Activated CD4-positive, alpha-beta memory T cell treated with anti-CD3 and anti-CD28 coated beads, Interleukin-2, amount 10 ng/mL, durations not matched to agents 7 days and 5 days (primary cell): ENCODE measurements at regions not wholly inside any gene's neighbourhood (a gene's known extent, or its start where the extent isn't known, plus 50 kb on each side); places are given as distances from the start of the nearest gene placed in this dataset.
"Not testable (repeated sequence)": the region's sequence is repeated elsewhere in the genome, so short reads cannot be mapped to it uniquely, and the experiment has no call there.

ENCODE experiments used
- CTCF ChIA-PET: fragments of 350-600 bp; sonication (Branson Sonifier 250); formaldehyde crosslinking; loops from one replicate; lab custom pipeline; 2021; ENCODE audit warnings: antibody characterized with exemption, inconsistent platforms; lab: Charles Lee
- POLR2A ChIA-PET: fragments of 350-600 bp; sonication (Branson Sonifier 250); formaldehyde crosslinking; loops from one replicate; lab custom pipeline; 2021; ENCODE audit warnings: antibody characterized with exemption; lab: Charles Lee
- DNase-seq: peaks from one replicate; pipeline ENCODE4 v3.0.0-alpha.2; 2020
- H3K27ac Mint-ChIP-seq: one replicate; pipeline ENCODE4 v1.8.0; 2021; ENCODE audit warnings: mild to moderate bottlenecking, mixed read lengths
- H3K27me3 Mint-ChIP-seq: one replicate; pipeline ENCODE4 v1.8.0; 2021; ENCODE audit warnings: mixed read lengths
- H3K36me3 Mint-ChIP-seq: one replicate; pipeline ENCODE4 v1.8.0; 2021; ENCODE audit warnings: low read depth, mixed read lengths
- H3K4me1 Mint-ChIP-seq: one replicate; pipeline ENCODE4 v1.8.0; 2021; ENCODE audit warnings: mixed read lengths
- H3K4me3 Mint-ChIP-seq: one replicate; pipeline ENCODE4 v1.8.0; 2021; ENCODE audit warnings: mild to moderate bottlenecking, mixed read lengths
- H3K9me3 Mint-ChIP-seq: one replicate; pipeline ENCODE4 v1.8.0; 2021; ENCODE audit warnings: mixed read lengths

DNA sequence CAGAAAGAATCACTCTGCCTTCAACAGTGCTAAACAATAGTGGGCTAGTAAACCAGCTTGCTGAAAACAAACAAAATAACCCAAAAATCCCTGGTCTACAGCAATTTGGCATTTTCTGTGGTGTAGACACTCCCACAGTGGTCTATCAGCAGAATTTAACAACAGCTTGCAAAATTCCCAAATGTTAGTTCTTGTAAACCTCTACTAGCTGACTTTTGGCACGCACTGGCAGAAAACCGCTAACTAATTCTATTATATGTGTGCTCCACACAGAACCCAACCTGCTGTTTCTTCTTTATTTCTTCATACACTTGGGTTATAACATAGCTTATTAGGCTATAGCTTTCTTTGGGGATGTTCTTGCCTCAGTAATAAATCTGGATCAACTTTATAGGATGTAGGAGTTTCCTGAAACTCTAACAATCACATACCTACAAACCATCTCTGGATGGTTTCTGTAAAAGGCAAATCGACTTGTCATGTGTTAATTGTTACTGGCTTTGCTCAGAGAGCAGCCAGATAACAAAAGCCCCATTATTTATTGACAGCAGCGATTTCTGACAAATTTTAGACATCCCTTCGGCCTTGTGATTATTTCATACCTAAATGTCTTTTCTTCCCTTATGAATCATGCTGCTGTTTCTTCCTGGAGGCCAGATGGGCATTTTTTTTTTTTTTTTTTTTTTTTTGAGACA is 82.7 kb upstream of the NAA35 start:
- ChIA-PET CTCF (interaction anchor here (0.7 kb wide), 1 partner anchor 242 kb away, joined by 3 read pairs; no protein-coding TSS in a partner anchor), POLR2A (no interaction called here)
- Mint-ChIP-seq H3K27ac (no peak overlapping the region), H3K4me3 (no peak overlapping the region), H3K36me3 (peaks cover under 1% of the 10 kb centered on the region), H3K27me3 (no peaks in the 10 kb centered on the region), H3K9me3 (peaks cover 3% of the 10 kb centered on the region), H3K4me1 (no peaks in the 10 kb centered on the region)
- DNase-seq, result no peak

GRCh38 chr9:85859765-85860164 is 81.2 kb upstream of the NAA35 start:
- POLR2A ChIA-PET, result no interaction called here
- no peak for DNase-seq
- H3K27me3 Mint-ChIP-seq, result no peaks in the 10 kb centered on the region
- CTCF ChIA-PET, result no interaction called here
- no peaks in the 10 kb centered on the region for H3K4me1 Mint-ChIP-seq
- no peaks in the 10 kb centered on the region for H3K36me3 Mint-ChIP-seq
- H3K9me3 Mint-ChIP-seq, result peaks cover 3% of the 10 kb centered on the region
- no peak overlapping the region for H3K4me3 Mint-ChIP-seq
- no peak overlapping the region for H3K27ac Mint-ChIP-seq

DNA sequence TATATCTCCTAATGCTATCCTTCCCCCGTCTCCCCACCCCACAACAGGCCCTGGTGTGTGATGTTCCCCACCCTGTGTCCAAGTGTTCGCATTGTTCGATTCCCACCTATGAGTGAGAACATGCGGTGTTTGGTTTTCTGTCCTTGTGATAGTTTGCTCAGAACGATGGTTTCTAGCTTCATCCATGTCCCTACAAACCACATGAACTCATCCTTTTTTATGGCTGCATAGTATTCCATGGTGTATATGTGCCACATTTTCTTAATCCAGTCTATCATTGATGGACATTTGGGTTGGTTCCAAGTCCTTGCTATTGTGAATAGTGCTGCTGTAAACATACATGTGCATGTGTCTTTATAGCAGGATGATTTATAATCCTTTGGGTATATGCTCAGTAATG is 79.1 kb upstream of the NAA35 start:
- POLR2A ChIA-PET, DNase-seq, CTCF ChIA-PET, H3K36me3 Mint-ChIP-seq, H3K4me3 Mint-ChIP-seq, H3K4me1 Mint-ChIP-seq, H3K9me3 Mint-ChIP-seq, H3K27ac Mint-ChIP-seq, H3K27me3 Mint-ChIP-seq: not testable (repeated sequence)

DNA sequence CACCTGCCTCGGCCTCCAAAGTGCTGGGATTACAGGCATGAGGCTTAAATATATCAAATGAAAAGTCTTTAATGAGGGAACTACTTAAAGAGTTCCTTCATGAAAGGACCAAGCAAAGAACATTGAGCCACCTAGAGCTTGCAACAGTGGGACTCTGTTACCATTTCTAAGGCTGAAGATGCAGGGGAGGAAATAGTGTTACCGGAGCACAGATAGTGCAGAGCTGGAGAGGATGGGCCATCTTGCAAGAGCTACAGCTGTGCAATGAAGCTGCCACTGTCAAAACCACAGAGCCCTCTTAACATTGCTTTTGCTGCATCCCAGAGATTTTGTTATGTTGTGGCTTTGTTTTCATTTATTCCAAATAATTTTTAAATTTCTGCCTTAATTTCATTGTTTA is 77.1 kb upstream of the NAA35 start:
- Mint-ChIP-seq H3K4me1 (no peaks in the 10 kb centered on the region), H3K9me3 (peaks cover 3% of the 10 kb centered on the region), H3K4me3 (no peak overlapping the region), H3K27me3 (peaks cover 7% of the 10 kb centered on the region), H3K27ac (no peak overlapping the region), H3K36me3 (no peaks in the 10 kb centered on the region)
- no peak for DNase-seq
- ChIA-PET CTCF (interaction anchor here (0.6 kb wide), 1 partner anchor 36 kb away, joined by 4 read pairs; no protein-coding TSS in a partner anchor), POLR2A (no interaction called here)

- ChIA-PET POLR2A (no interaction called here), CTCF (no interaction called here)
- no peak overlapping the region for H3K27ac Mint-ChIP-seq
- no peaks in the 10 kb centered on the region for H3K36me3 Mint-ChIP-seq
- H3K4me3 Mint-ChIP-seq, result no peak overlapping the region
- DNase-seq, result no peak
- no peaks in the 10 kb centered on the region for H3K9me3 Mint-ChIP-seq
- H3K27me3 Mint-ChIP-seq, result no peaks in the 10 kb centered on the region
- no peaks in the 10 kb centered on the region for H3K4me1 Mint-ChIP-seq
These were observed 69.9 kb upstream of the NAA35 start for GRCh38 chr9:85871008-85871407.

DNA sequence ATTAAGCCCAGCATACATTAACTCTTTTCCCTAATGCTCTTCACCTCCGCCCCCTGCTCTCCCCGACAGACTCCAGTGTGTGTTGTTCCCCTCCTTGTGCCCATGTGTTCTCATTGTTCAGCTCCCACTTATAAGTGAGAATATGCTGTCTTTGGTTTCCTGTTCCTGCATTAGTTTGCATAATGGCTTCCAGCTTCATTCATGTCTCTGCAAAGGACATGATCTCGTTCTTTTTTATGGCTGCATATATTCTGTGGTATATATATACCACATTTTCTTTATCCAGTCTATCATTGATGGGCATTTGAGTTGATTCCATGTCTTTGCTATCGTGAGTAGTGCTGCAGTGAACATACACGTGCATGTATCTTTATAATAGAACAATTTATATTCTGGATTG is 69.3 kb upstream of the NAA35 start:
- H3K9me3 Mint-ChIP-seq, H3K27ac Mint-ChIP-seq, H3K36me3 Mint-ChIP-seq, DNase-seq, H3K4me1 Mint-ChIP-seq, H3K27me3 Mint-ChIP-seq, POLR2A ChIA-PET, H3K4me3 Mint-ChIP-seq, CTCF ChIA-PET: not testable (repeated sequence)

- H3K27ac Mint-ChIP-seq, result no peak overlapping the region
- no peak for DNase-seq
- ChIA-PET CTCF (no interaction called here), POLR2A (no interaction called here)
- no peaks in the 10 kb centered on the region for H3K9me3 Mint-ChIP-seq
- H3K4me3 Mint-ChIP-seq, result no peak overlapping the region
- H3K4me1 Mint-ChIP-seq, result no peaks in the 10 kb centered on the region
- H3K27me3 Mint-ChIP-seq, result no peaks in the 10 kb centered on the region
- no peaks in the 10 kb centered on the region for H3K36me3 Mint-ChIP-seq
These were observed 68.5 kb upstream of the NAA35 start for GRCh38 chr9:85872463-85872862.

- H3K4me1 Mint-ChIP-seq, result no peaks in the 10 kb centered on the region
- no peak overlapping the region for H3K27ac Mint-ChIP-seq
- H3K4me3 Mint-ChIP-seq, result no peak overlapping the region
- no peaks in the 10 kb centered on the region for H3K36me3 Mint-ChIP-seq
- H3K9me3 Mint-ChIP-seq, result no peaks in the 10 kb centered on the region
- no peak for DNase-seq
- H3K27me3 Mint-ChIP-seq, result no peaks in the 10 kb centered on the region
- ChIA-PET POLR2A (no interaction called here), CTCF (no interaction called here)
These were observed 64.3 kb upstream of the NAA35 start for GRCh38 chr9:85876628-85877027.

GRCh38 chr9:85878872-85879597 is 61.9 kb upstream of the NAA35 start:
- POLR2A ChIA-PET, CTCF ChIA-PET, H3K9me3 Mint-ChIP-seq, H3K27me3 Mint-ChIP-seq, H3K36me3 Mint-ChIP-seq, H3K4me3 Mint-ChIP-seq, DNase-seq, H3K27ac Mint-ChIP-seq, H3K4me1 Mint-ChIP-seq: not testable (repeated sequence)

GRCh38 chr9:85880507-85880906 is 60.4 kb upstream of the NAA35 start:
- H3K27ac Mint-ChIP-seq, POLR2A ChIA-PET, H3K36me3 Mint-ChIP-seq: not testable (repeated sequence)

GRCh38 chr9:85884256-85884655 is 56.7 kb upstream of the NAA35 start:
- ChIA-PET CTCF (no interaction called here), POLR2A (no interaction called here)
- no peak for DNase-seq
- H3K36me3 Mint-ChIP-seq, result no peaks in the 10 kb centered on the region
- no peaks in the 10 kb centered on the region for H3K4me1 Mint-ChIP-seq
- H3K27ac Mint-ChIP-seq, result no peak overlapping the region
- no peak overlapping the region for H3K4me3 Mint-ChIP-seq
- no peaks in the 10 kb centered on the region for H3K9me3 Mint-ChIP-seq
- H3K27me3 Mint-ChIP-seq, result no peaks in the 10 kb centered on the region

More at GRCh38 chr9:85880507-85880906, 60.4 kb upstream of the NAA35 start:
- H3K27me3 Mint-ChIP-seq, H3K4me1 Mint-ChIP-seq, CTCF ChIA-PET, H3K9me3 Mint-ChIP-seq, DNase-seq, H3K4me3 Mint-ChIP-seq: not testable (repeated sequence)

DNA sequence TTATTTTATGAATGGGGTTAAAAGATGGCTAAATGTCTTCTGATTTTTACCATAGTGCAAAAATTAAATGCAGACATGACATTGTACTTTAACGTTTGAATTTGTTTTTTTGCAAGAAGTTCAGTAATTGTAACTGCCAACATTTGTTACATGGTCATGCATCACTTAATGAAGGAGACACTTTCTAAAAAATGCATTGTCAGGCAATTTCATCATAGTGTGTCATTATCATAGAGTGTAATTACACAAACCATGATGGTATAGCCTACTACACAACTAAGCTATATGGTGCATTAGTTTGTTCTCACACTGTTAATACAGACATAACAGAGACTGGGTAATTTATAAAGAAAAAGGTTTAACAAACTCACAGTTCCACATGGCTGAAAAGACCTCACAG is 50.0 kb upstream of the NAA35 start:
- H3K27me3 Mint-ChIP-seq, result no peaks in the 10 kb centered on the region
- no peaks in the 10 kb centered on the region for H3K36me3 Mint-ChIP-seq
- H3K9me3 Mint-ChIP-seq, result peaks cover 4% of the 10 kb centered on the region
- H3K4me3 Mint-ChIP-seq, result no peak overlapping the region
- ChIA-PET POLR2A (no interaction called here), CTCF (no interaction called here)
- H3K27ac Mint-ChIP-seq, result no peak overlapping the region
- DNase-seq, result no peak
- no peaks in the 10 kb centered on the region for H3K4me1 Mint-ChIP-seq
